HepG2 (cell line): ENCODE measurements at regions not wholly inside any gene's neighbourhood (a gene's known extent, or its start where the extent isn't known, plus 50 kb on each side); places are given as distances from the start of the nearest gene placed in this dataset.
A peak's percentile ranks its signal among the peaks of the same experiment; 100 is the strongest.

Experiments used
- ATAC-seq: fragments of 200-7000 bp; cut with Tn5 transposase; 3 replicates; pipeline ENCODE4 v1.9.1; 2020; ENCODE audit warnings: mild to moderate bottlenecking, moderate library complexity
- BruUV-seq: library from RNA; stranded (reverse); fragments of 400-500 nt; replicated peaks from 2 replicates; lab custom pipeline; 2021; lab: Mats Ljungman, UMichigan
- CTCF ChIA-PET: fragments of 300-600 bp; formaldehyde crosslinking; extraction: SDS; loops from one replicate; lab custom pipeline; 2021; ENCODE audit warnings: low total read pairs, inconsistent platforms, low intra/inter-chr PET ratio; lab: Yijun Ruan, JAX
- POLR2A ChIA-PET: fragments of 350-600 bp; sonication (Branson Sonifier 250); formaldehyde crosslinking; loops from one replicate; lab custom pipeline; 2020; ENCODE audit warnings: antibody characterized with exemption, inconsistent platforms; lab: Yijun Ruan, JAX
- DNase-seq: peaks from one replicate; pipeline ENCODE4 v3.0.0-alpha.2; 2015; ENCODE audit warnings: low spot score
- FAIRE-seq: peaks from 3 replicates; lab custom pipeline; 2011; peaks lifted over from hg19 to GRCh38; lab: Jason Lieb, UNC
- H2AFZ ChIP-seq: one replicate; pipeline ENCODE4 v1.6.1; 2011; ENCODE audit warnings: low read length, inconsistent platforms
- H3K27ac ChIP-seq: fragments of 300-600 bp; 3 replicates; pipeline ENCODE4 v1.8.0; 2011; ENCODE audit warnings: mixed run types, mild to moderate bottlenecking, mixed read lengths, low read length, inconsistent platforms; ENCODE audit not compliant: insufficient read depth; ENCODE audit errors: extremely low read length
- H3K27me3 ChIP-seq, 2 experiments: fragments of 200-600 bp in 1 of 2; 2 replicates in 1 of 2; 3 replicates in 1 of 2; pipeline versions ENCODE4 v1.6.0 to v1.8.0; 2011; ENCODE audit warnings: low read length in 2 of 2, mild to moderate bottlenecking in 2 of 2, moderate library complexity in 2 of 2, inconsistent platforms in 1 of 2; ENCODE audit not compliant: insufficient read depth in 2 of 2, control insufficient read depth in 1 of 2
- H3K36me3 ChIP-seq, 2 experiments: fragments of 200-600 bp in 1 of 2; replicated peaks in 1 of 2; 2 replicates in 1 of 2; 3 replicates in 1 of 2; pipeline versions ENCODE4 v1.5.1 to v1.8.0; 2011; ENCODE audit warnings: low read length in 2 of 2, inconsistent platforms in 1 of 2; ENCODE audit not compliant: insufficient read depth in 2 of 2, control insufficient read depth in 1 of 2
- H3K4me1 ChIP-seq: 2 replicates; pipeline ENCODE4 v1.5.1; 2012; ENCODE audit warnings: low read length, inconsistent platforms; ENCODE audit not compliant: insufficient read depth
- H3K4me2 ChIP-seq: 2 replicates; pipeline ENCODE4 v1.6.0; 2011; ENCODE audit warnings: low read depth, low read length, inconsistent platforms
- H3K4me3 ChIP-seq, 3 experiments: fragments of 200-600 bp in 1 of 3; sonication (generic), shearing (Covaris generic) in 1 of 3; replicated peaks in 1 of 3; 2 replicates each; pipeline ENCODE4 v1.5.1; 2011 to 2016; ENCODE audit warnings: low read length in 3 of 3, inconsistent platforms in 2 of 3, low read depth in 2 of 3, mild to moderate bottlenecking in 2 of 3, control low read depth in 1 of 3, mixed read lengths in 1 of 3; ENCODE audit not compliant: insufficient read depth in 1 of 3
- H3K79me2 ChIP-seq: one replicate; pipeline ENCODE4 v1.6.1; 2011; ENCODE audit warnings: low read length, inconsistent platforms; ENCODE audit not compliant: insufficient read depth
- H3K9ac ChIP-seq: 2 replicates; pipeline ENCODE4 v1.6.0; 2011; ENCODE audit warnings: mild to moderate bottlenecking, low read depth, low read length, inconsistent platforms; ENCODE audit not compliant: insufficient read depth
- H3K9me3 ChIP-seq: 2 replicates; pipeline ENCODE4 v1.5.1; 2012; ENCODE audit warnings: mild to moderate bottlenecking, low read length
- H4K20me1 ChIP-seq: 2 replicates; pipeline ENCODE4 v1.6.0; 2011; ENCODE audit warnings: inconsistent platforms, mild to moderate bottlenecking, low read length, moderate library complexity; ENCODE audit not compliant: insufficient read depth
- AGO1 ChIP-seq: fragments of 200-400 bp; formaldehyde crosslinking; IDR thresholded peaks from 2 replicates; pipeline ENCODE4 v1.6.1; 2017; ENCODE audit warnings: mild to moderate bottlenecking, low read depth, low read length, moderate library complexity; ENCODE audit not compliant: poor library complexity, severe bottlenecking
- IRF1 ChIP-seq: sonication (generic); formaldehyde crosslinking; IDR thresholded peaks from 2 replicates; pipeline ENCODE4 v1.4.0; 2020; ENCODE audit warnings: low read depth, mild to moderate bottlenecking, missing genetic modification reagents
- JUND ChIP-seq: sonication (generic); formaldehyde crosslinking; IDR thresholded peaks from 2 replicates; pipeline ENCODE4 v1.8.0; 2022; ENCODE audit warnings: mild to moderate bottlenecking, missing genetic modification reagents
- POGZ ChIP-seq: sonication (generic); formaldehyde crosslinking; IDR thresholded peaks from 2 replicates; pipeline ENCODE4 v1.4.0; 2020; ENCODE audit warnings: mild to moderate bottlenecking, missing genetic modification reagents
- RBFOX2 ChIP-seq: fragments of 200-400 bp; formaldehyde crosslinking; IDR thresholded peaks from 2 replicates; pipeline ENCODE4 v1.6.1; 2017; ENCODE audit warnings: low read depth, mild to moderate bottlenecking, low read length
- SCMH1 ChIP-seq: sonication (generic); formaldehyde crosslinking; IDR thresholded peaks from 2 replicates; pipeline ENCODE4 v1.9.0; 2021; ENCODE audit warnings: missing genetic modification reagents, mild to moderate bottlenecking, borderline replicate concordance
- SMC3 ChIP-seq: IDR thresholded peaks from 2 replicates; pipeline ENCODE4 v1.6.1; 2011; ENCODE audit warnings: low read length, improper control_type of control experiment
- SOX5 ChIP-seq: IDR thresholded peaks from 2 replicates; pipeline ENCODE4 v1.6.1; 2016; ENCODE audit warnings: borderline replicate concordance
- ZGPAT ChIP-seq: IDR thresholded peaks from 2 replicates; pipeline ENCODE4 v1.6.1; 2016; ENCODE audit warnings: mild to moderate bottlenecking
- ZNF383 ChIP-seq: sonication (generic); formaldehyde crosslinking; IDR thresholded peaks from 2 replicates; pipeline ENCODE4 v1.4.0; 2020; ENCODE audit warnings: missing genetic modification reagents, mild to moderate bottlenecking, borderline replicate concordance
- ZNF510 ChIP-seq: sonication (generic); formaldehyde crosslinking; IDR thresholded peaks from 2 replicates; pipeline ENCODE4 v1.4.0; 2020; ENCODE audit warnings: low read depth, mild to moderate bottlenecking, missing genetic modification reagents
- ZNF879 ChIP-seq: sonication (generic); formaldehyde crosslinking; IDR thresholded peaks from 2 replicates; pipeline ENCODE4 v1.8.1; 2023; ENCODE audit warnings: missing genetic modification reagents
- ZXDC ChIP-seq: sonication (generic); formaldehyde crosslinking; IDR thresholded peaks from 2 replicates; pipeline ENCODE4 v1.5.0; 2020; ENCODE audit warnings: mild to moderate bottlenecking, missing genetic modification reagents
- ZZZ3 ChIP-seq: sonication (generic); formaldehyde crosslinking; IDR thresholded peaks from 2 replicates; pipeline ENCODE4 v1.4.0; 2020; ENCODE audit warnings: missing genetic modification reagents, mild to moderate bottlenecking, borderline replicate concordance
- WGBS: methylation state at CpG from one replicate; pipeline ENCODE4 v1.1.6; 2017; ENCODE audit warnings: low lambda C conversion rate; 5-methylcytosine and 5-hydroxymethylcytosine counted together
- in situ Hi-C: cut with HindIII; loops from 2 replicates; pipeline ENCODE4 v1.10.0; 2017; ENCODE audit warnings: low pct_unique_long_range_greater_than_20kb; ENCODE audit not compliant: extremely low pct_ligation_motif_present
- intact Hi-C: fragments of 100-400 bp; cut with micrococcal nuclease; formaldehyde crosslinking; loops from one replicate; pipeline ENCODE4 v1.10.0; 2022; ENCODE audit not compliant: unreplicated experiment
- TF ChIP-seq, protein P1 (sequence below): sonication (generic); formaldehyde crosslinking; IDR thresholded peaks from 2 replicates; pipeline ENCODE4 v1.5.0; 2020; ENCODE audit warnings: mild to moderate bottlenecking, missing genetic modification reagents

- ATAC-seq (peak; percentile 92), FAIRE-seq (peak; percentile 97), DNase-seq (peak; percentile 99)
- Histone ChIP-seq H4K20me1 (no peaks in the 10 kb centered on the region), H3K9ac (peak overlapping the region; percentile 69), H2AFZ (no peak overlapping the region), H3K9me3 (no peaks in the 10 kb centered on the region), H3K36me3 (no peaks in the 10 kb centered on the region), H3K27me3 (no peaks in the 10 kb centered on the region), H3K4me3 (peak overlapping the region; percentile 12 to 36 (median 22); a peak in 4 of 6 replicates), H3K79me2 (no peaks in the 10 kb centered on the region), H3K27ac (peak overlapping the region; percentile 87), H3K4me2 (peak overlapping the region; percentile 66), H3K4me1 (peaks cover 57% of the 10 kb centered on the region)
- in situ Hi-C loops (no loop called here), intact Hi-C loops (loop anchor here (1.0 kb wide), 1 partner anchor 142 kb away; no protein-coding TSS in a partner anchor)
- WGBS = 0% methylated on average over 2 of the region's 2 CpGs
- ChIA-PET CTCF (no interaction called here), POLR2A (interaction anchor here (0.6 to 4.8 kb wide), 14 partner anchors 8 to 1531 kb away, joined by 3 to 44 read pairs (median 5); no protein-coding TSS in a partner anchor)
- BruUV-seq = no TSS peak
- no peak for TF ChIP-seq AGO1
- TF ChIP-seq ZGPAT = peak; percentile 97
- peak; percentile 99 for TF ChIP-seq SOX5 (CRISPR knock-in tag)
- no peak for TF ChIP-seq IRF1 (CRISPR knock-in tag)
- TF ChIP-seq RBFOX2 = no peak
- TF ChIP-seq ZNF510 (CRISPR knock-in tag) = no peak
- TF ChIP-seq ZNF879 (CRISPR knock-in tag) = no peak
- peak; percentile 35 for TF ChIP-seq SMC3
- TF ChIP-seq SCMH1 (CRISPR knock-in tag) = no peak
- peak; percentile 98 for TF ChIP-seq POGZ (CRISPR knock-in tag)
- TF ChIP-seq JUND = peak; percentile 98
- TF ChIP-seq ZXDC (CRISPR knock-in tag) = no peak
- no peak for TF ChIP-seq ZZZ3
- TF ChIP-seq, protein P1, sequence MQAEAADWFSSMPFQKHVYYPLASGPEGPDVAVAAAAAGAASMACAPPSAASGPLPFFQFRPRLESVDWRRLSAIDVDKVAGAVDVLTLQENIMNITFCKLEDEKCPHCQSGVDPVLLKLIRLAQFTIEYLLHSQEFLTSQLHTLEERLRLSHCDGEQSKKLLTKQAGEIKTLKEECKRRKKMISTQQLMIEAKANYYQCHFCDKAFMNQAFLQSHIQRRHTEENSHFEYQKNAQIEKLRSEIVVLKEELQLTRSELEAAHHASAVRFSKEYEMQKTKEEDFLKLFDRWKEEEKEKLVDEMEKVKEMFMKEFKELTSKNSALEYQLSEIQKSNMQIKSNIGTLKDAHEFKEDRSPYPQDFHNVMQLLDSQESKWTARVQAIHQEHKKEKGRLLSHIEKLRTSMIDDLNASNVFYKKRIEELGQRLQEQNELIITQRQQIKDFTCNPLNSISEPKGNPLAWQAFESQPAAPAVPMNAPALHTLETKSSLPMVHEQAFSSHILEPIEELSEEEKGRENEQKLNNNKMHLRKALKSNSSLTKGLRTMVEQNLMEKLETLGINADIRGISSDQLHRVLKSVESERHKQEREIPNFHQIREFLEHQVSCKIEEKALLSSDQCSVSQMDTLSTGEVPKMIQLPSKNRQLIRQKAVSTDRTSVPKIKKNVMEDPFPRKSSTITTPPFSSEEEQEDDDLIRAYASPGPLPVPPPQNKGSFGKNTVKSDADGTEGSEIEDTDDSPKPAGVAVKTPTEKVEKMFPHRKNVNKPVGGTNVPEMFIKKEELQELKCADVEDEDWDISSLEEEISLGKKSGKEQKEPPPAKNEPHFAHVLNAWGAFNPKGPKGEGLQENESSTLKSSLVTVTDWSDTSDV (CRISPR knock-in tag) = no peak
- no peak for TF ChIP-seq ZNF383 (CRISPR knock-in tag)
Observed at GRCh38 chr16:80265624-80266306, 275.0 kb upstream of the DYNLRB2 start.
